Left ventricle myocardium inferior (tissue), 1 donor: ENCODE measurements at regions not wholly inside any gene's neighbourhood (a gene's known extent, or its start where the extent isn't known, plus 50 kb on each side); places are given as distances from the start of the nearest gene placed in this dataset.

Experiments
- DNase-seq: peaks from one replicate; pipeline ENCODE4 v3.0.0-alpha.2; 2020
- H3K27ac ChIP-seq: fragments of 200-600 bp; replicated peaks from 2 replicates; pipeline ENCODE4 v1.8.0; 2021
- H3K27me3 ChIP-seq: fragments of 200-600 bp; 2 replicates; pipeline ENCODE4 v1.8.0; 2021; ENCODE audit warnings: low read depth
- H3K36me3 ChIP-seq: fragments of 200-600 bp; 2 replicates; pipeline ENCODE4 v1.8.0; 2021
- H3K4me1 ChIP-seq: fragments of 200-600 bp; 2 replicates; pipeline ENCODE4 v1.8.0; 2021
- H3K4me3 ChIP-seq: fragments of 200-600 bp; 2 replicates; pipeline ENCODE4 v1.8.0; 2021; ENCODE audit warnings: mild to moderate bottlenecking, moderate library complexity
- H3K9me3 ChIP-seq: fragments of 200-600 bp; replicated peaks from 2 replicates; pipeline ENCODE4 v1.8.0; 2021
- intact Hi-C: fragments of 100-400 bp; cut with micrococcal nuclease; formaldehyde crosslinking; loops from one replicate; pipeline ENCODE4 v1.11.0; 2022
- TF ChIP-seq, protein P1 (sequence below): fragments of 200-600 bp; IDR thresholded peaks from 2 replicates; pipeline ENCODE4 v1.8.0; 2021; ENCODE audit warnings: antibody characterized with exemption, mild to moderate bottlenecking, borderline replicate concordance
- donor health status: DM: no; HTN: yes; CAD: no; lungs with severe emphysema.

DNA sequence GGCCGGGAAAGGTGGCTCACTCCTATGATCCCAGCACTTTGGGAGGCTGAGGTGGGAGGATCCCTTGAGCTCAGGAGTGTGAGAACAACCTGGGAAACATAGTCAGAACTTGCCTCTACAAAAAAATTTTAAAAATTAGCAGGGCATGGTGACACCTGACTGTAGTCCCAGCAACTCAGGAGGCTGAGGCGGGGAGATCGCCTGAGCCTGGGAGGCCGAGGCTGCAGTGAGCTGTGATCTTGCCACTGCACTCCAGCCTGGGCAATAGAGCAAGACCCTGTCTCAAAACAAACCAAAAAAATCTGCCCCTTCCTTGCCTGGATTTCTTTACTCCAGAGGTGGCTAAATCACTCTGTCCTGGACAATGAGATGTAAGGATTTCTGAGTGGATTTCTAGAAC lies 197.7 kb downstream of the NRP2 start:
- Histone ChIP-seq H3K27me3 (peaks cover 17% of the 10 kb centered on the region), H3K9me3 (no peaks in the 10 kb centered on the region), H3K4me3 (no peak overlapping the region), H3K4me1 (no peaks in the 10 kb centered on the region), H3K36me3 (no peaks in the 10 kb centered on the region), H3K27ac (no peak overlapping the region)
- TF ChIP-seq, protein P1, sequence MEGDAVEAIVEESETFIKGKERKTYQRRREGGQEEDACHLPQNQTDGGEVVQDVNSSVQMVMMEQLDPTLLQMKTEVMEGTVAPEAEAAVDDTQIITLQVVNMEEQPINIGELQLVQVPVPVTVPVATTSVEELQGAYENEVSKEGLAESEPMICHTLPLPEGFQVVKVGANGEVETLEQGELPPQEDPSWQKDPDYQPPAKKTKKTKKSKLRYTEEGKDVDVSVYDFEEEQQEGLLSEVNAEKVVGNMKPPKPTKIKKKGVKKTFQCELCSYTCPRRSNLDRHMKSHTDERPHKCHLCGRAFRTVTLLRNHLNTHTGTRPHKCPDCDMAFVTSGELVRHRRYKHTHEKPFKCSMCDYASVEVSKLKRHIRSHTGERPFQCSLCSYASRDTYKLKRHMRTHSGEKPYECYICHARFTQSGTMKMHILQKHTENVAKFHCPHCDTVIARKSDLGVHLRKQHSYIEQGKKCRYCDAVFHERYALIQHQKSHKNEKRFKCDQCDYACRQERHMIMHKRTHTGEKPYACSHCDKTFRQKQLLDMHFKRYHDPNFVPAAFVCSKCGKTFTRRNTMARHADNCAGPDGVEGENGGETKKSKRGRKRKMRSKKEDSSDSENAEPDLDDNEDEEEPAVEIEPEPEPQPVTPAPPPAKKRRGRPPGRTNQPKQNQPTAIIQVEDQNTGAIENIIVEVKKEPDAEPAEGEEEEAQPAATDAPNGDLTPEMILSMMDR = no peak
- intact Hi-C loops = no loop called here
- DNase-seq = no peak

DNA sequence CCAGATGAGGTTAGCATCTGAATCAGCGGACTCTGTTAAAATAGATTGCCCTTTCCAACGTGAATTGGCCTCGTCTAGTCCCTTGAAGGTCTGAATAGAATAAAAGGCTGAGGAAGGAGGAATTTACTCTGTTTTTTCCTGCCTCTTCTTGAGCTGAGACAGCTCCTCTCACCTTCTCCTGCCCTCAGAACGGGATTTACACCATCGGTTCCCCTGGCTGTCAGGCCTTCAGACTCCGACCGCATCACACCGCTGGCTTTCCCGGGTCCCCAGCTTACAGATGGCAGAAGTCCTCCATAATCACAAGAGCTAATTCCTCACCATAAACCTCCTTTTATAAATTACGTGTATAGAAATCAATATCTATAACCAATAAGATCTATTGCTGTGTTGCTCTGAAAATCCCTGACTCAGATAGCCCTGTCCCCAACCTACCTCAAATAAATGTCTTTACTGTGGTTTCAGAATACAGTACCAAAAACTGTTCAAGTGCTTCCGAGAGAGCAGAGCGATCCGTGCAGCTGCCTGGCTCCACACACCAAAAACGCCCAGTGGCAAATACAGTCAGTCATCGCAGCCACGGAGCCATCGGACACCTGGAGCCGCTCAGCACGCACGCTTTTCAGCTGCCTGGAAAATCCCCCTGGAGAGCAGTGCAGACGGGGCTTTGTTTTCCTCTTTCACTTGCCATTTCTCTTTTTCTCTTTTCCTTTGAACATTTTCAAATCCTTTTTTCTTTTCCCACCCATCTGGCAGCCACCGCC lies 196.9 kb downstream of the NRP2 start:
- TF ChIP-seq, protein P1 = no peak
- H3K27me3 ChIP-seq = peaks cover 17% of the 10 kb centered on the region
- H3K4me3 ChIP-seq = no peak overlapping the region
- H3K9me3 ChIP-seq = no peaks in the 10 kb centered on the region
- intact Hi-C loops = no loop called here
- H3K4me1 ChIP-seq = no peaks in the 10 kb centered on the region
- no peaks in the 10 kb centered on the region for H3K36me3 ChIP-seq
- DNase-seq = no peak
- H3K27ac ChIP-seq = no peak overlapping the region

DNA sequence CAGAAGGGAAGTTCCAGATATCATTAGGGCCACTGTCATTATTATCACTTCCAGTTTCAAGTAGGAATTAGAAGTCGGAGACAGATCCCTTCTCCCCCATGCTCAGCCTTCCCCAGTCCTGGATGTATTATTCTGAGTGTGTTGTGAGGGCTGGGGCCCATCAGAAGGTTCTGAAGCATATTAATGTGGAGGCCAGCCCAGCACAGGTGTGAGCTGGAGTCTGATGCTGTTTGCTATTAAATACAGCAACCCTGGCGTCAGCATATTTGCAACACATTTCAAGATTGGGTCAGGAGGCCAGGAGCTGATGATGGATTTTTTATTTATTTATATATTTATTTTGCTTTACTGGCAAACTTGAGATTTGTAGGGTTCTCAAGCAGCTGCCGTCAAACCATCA lies 195.2 kb downstream of the NRP2 start:
- H3K4me3 ChIP-seq = no peak overlapping the region
- no peak for DNase-seq
- no peaks in the 10 kb centered on the region for H3K9me3 ChIP-seq
- intact Hi-C loops = no loop called here
- TF ChIP-seq, protein P1 = no peak
- H3K27me3 ChIP-seq = peaks cover 17% of the 10 kb centered on the region
- no peaks in the 10 kb centered on the region for H3K4me1 ChIP-seq
- H3K36me3 ChIP-seq = no peaks in the 10 kb centered on the region
- H3K27ac ChIP-seq = no peak overlapping the region

DNA sequence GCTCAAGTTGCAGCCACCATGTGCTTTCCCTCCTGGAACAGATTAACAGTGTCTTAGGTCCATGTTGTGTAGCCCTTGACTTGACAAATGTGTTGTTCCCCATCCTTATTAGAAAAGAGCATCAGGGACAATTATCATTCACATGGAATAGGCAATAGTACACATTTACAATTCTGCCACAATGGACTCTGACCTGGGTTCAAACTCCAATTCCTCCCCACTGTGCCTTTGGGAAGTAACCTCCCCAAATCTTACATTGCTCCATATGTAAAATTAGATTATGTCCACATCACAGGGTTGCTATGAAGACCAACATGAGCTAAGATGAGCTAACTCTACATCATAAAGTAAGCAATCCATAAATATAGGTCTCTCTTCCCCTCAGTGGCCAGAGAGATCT lies 193.8 kb downstream of the NRP2 start:
- no peak overlapping the region for H3K4me3 ChIP-seq
- no peaks in the 10 kb centered on the region for H3K4me1 ChIP-seq
- no peak for DNase-seq
- peaks cover 13% of the 10 kb centered on the region for H3K27me3 ChIP-seq
- no peaks in the 10 kb centered on the region for H3K36me3 ChIP-seq
- TF ChIP-seq, protein P1 = no peak
- no peak overlapping the region for H3K27ac ChIP-seq
- intact Hi-C loops = no loop called here
- H3K9me3 ChIP-seq = no peaks in the 10 kb centered on the region

DNA sequence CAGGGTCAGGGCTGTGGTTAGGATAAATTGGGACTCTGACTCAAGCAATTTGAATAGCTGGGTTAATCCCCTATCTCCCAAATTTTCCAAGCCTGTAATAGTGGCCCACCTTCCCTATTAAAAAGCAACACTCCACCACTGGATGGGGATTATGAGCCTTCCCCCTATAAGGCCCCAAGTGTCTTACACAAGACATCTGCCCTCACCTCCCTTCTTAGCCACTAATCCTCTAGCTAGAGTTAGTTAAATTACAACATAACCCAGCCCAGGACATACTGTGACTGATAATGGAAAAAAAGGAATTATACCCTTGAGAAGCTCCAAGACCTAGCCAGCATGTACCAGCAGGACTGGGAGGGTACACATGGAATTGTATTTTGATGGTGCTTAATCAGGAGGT lies 190.4 kb downstream of the NRP2 start:
- no peak overlapping the region for H3K27ac ChIP-seq
- no peak overlapping the region for H3K4me3 ChIP-seq
- TF ChIP-seq, protein P1 = no peak
- H3K4me1 ChIP-seq = no peaks in the 10 kb centered on the region
- no peak for DNase-seq
- no peaks in the 10 kb centered on the region for H3K36me3 ChIP-seq
- no peaks in the 10 kb centered on the region for H3K9me3 ChIP-seq
- intact Hi-C loops = no loop called here
- H3K27me3 ChIP-seq = no peaks in the 10 kb centered on the region
